GM12878 (cell line): ENCODE measurements at regions not wholly inside any gene's neighbourhood (a gene's known extent, or its start where the extent isn't known, plus 50 kb on each side); places are given as distances from the start of the nearest gene placed in this dataset.

Source experiments
- ATAC-seq: fragments of 200-7000 bp; cut with Tn5 transposase; 3 replicates; pipeline ENCODE4 v1.9.1; 2020; ENCODE audit warnings: mild to moderate bottlenecking, moderate library complexity
- BruUV-seq: library from RNA; stranded (reverse); fragments of 400-500 nt; replicated peaks from 2 replicates; lab custom pipeline; 2021; lab: Mats Ljungman, UMichigan
- CTCF ChIA-PET: fragments of 300-600 bp; sonication (Branson Sonifier 250); formaldehyde crosslinking; extraction: SDS; loops from one replicate; lab custom pipeline; 2021; ENCODE audit warnings: inconsistent platforms; lab: Yijun Ruan, JAX
- POLR2A ChIA-PET: fragments of 350-600 bp; formaldehyde crosslinking; extraction: SDS; loops from one replicate; lab custom pipeline; 2021; ENCODE audit warnings: inconsistent platforms; lab: Charles Lee
- RAD21 ChIA-PET: fragments of 300-600 bp; sonication (Branson Sonifier 250); formaldehyde crosslinking; loops from one replicate; lab custom pipeline; 2023; ENCODE audit warnings: antibody characterized with exemption; ENCODE audit not compliant: unreplicated experiment; lab: Charles Lee
- SMC1A ChIA-PET: fragments of 300-600 bp; sonication (Branson Sonifier 250); formaldehyde crosslinking; loops from one replicate; lab custom pipeline; 2023; ENCODE audit not compliant: unreplicated experiment, uncharacterized antibody; lab: Charles Lee
- DNase-seq: peaks from one replicate; pipeline ENCODE4 v3.0.0-alpha.2; 2011; ENCODE audit warnings: low read depth, low spot score
- FAIRE-seq: peaks from 3 replicates; lab custom pipeline; 2011; peaks lifted over from hg19 to GRCh38; lab: Jason Lieb, UNC
- H2AFZ ChIP-seq: 2 replicates; pipeline ENCODE4 v1.6.0; 2011; ENCODE audit warnings: low read depth, low read length, control low read depth; ENCODE audit not compliant: control insufficient read depth
- H3K27ac ChIP-seq: 2 replicates; pipeline ENCODE4 v1.5.1; 2011; ENCODE audit warnings: control low read depth; ENCODE audit not compliant: control insufficient read depth, insufficient read depth
- H3K27me3 ChIP-seq, 2 experiments: replicated peaks in 1 of 2; 2 replicates each; pipeline versions ENCODE4 v1.6.0 to v1.6.1; 2011; ENCODE audit warnings: low read length in 1 of 2; ENCODE audit not compliant: control insufficient read depth in 2 of 2, insufficient read depth in 2 of 2
- H3K36me3 ChIP-seq, 2 experiments: 2 replicates each; pipeline ENCODE4 v1.5.1; 2011; ENCODE audit warnings: low read length in 1 of 2; ENCODE audit not compliant: control insufficient read depth in 2 of 2, insufficient read depth in 2 of 2
- H3K4me1 ChIP-seq: 2 replicates; pipeline ENCODE4 v1.6.1; 2011; ENCODE audit warnings: mild to moderate bottlenecking, low read length, moderate library complexity, mixed read lengths; ENCODE audit not compliant: control insufficient read depth, insufficient read depth
- H3K4me2 ChIP-seq: 2 replicates; pipeline ENCODE4 v1.6.0; 2011; ENCODE audit warnings: control low read depth; ENCODE audit not compliant: control insufficient read depth, insufficient read depth
- H3K4me3 ChIP-seq: fragments of 200-600 bp; sonication (generic); 2 replicates; pipeline ENCODE4 v1.5.1; 2016
- H3K79me2 ChIP-seq: 2 replicates; pipeline ENCODE4 v1.6.0; 2011; ENCODE audit warnings: low read length; ENCODE audit not compliant: control insufficient read depth, insufficient read depth
- H3K9ac ChIP-seq: 2 replicates; pipeline ENCODE4 v1.8.0; 2011; ENCODE audit warnings: low read length, control low read depth, mixed read lengths; ENCODE audit not compliant: control insufficient read depth, insufficient read depth
- H3K9me3 ChIP-seq: replicated peaks from 3 replicates; pipeline ENCODE4 v1.5.1; 2011; ENCODE audit warnings: mild to moderate bottlenecking, low read length; ENCODE audit not compliant: control insufficient read depth, insufficient read depth
- H4K20me1 ChIP-seq: 2 replicates; pipeline ENCODE4 v1.6.0; 2011; ENCODE audit not compliant: control insufficient read depth, insufficient read depth
- ASH2L ChIP-seq: fragments of 300-600, 200-600 bp; sonication (generic); IDR thresholded peaks from 2 replicates; pipeline ENCODE4 v1.6.1; 2017; ENCODE audit warnings: low read depth, mild to moderate bottlenecking, borderline replicate concordance
- BCL11A ChIP-seq: IDR thresholded peaks from 2 replicates; pipeline ENCODE4 v1.6.1; 2011; ENCODE audit warnings: low read depth, low read length
- BRCA1 ChIP-seq: IDR thresholded peaks from 2 replicates; pipeline ENCODE4 v1.6.1; 2011; ENCODE audit warnings: low read depth, low read length, improper control_type of control experiment
- E2F8 ChIP-seq: fragments of 450-650 bp; IDR thresholded peaks from 2 replicates; pipeline ENCODE4 v1.6.1; 2018; ENCODE audit warnings: mild to moderate bottlenecking, low read depth, moderate library complexity; ENCODE audit not compliant: partially characterized antibody
- GABPA ChIP-seq: IDR thresholded peaks from 2 replicates; pipeline ENCODE4 v1.6.1; 2014; ENCODE audit warnings: antibody characterized with exemption, low read depth, mild to moderate bottlenecking, inconsistent platforms
- GATAD2B ChIP-seq: fragments of 450-650 bp; conservative IDR thresholded peaks from 2 replicates; pipeline ENCODE4 v1.6.1; 2017; ENCODE audit warnings: low read depth, mild to moderate bottlenecking, moderate library complexity
- HDAC2 ChIP-seq: fragments of 200-600 bp; sonication (generic); IDR thresholded peaks from 2 replicates; pipeline ENCODE4 v1.6.1; 2017
- KLF5 ChIP-seq: fragments of 450-650 bp; IDR thresholded peaks from 2 replicates; pipeline ENCODE4 v1.6.1; 2014; ENCODE audit warnings: mild to moderate bottlenecking; ENCODE audit not compliant: partially characterized antibody
- NFYA ChIP-seq: IDR thresholded peaks from 2 replicates; pipeline ENCODE4 v1.6.1; 2011; ENCODE audit warnings: low read depth, mild to moderate bottlenecking, low read length, improper control_type of control experiment, borderline replicate concordance
- POLR2AphosphoS2 ChIP-seq: IDR thresholded peaks from 2 replicates; pipeline ENCODE4 v1.6.1; 2011; ENCODE audit warnings: low read depth, mild to moderate bottlenecking, low read length, improper control_type of control experiment, moderate library complexity
- SPI1 ChIP-seq: IDR thresholded peaks from 2 replicates; pipeline ENCODE4 v1.6.1; 2011; ENCODE audit warnings: low read depth, mild to moderate bottlenecking, low read length, moderate library complexity, borderline replicate concordance; ENCODE audit not compliant: insufficient read depth
- TAF1 ChIP-seq: IDR thresholded peaks from 2 replicates; pipeline ENCODE4 v1.6.1; 2011; ENCODE audit warnings: mild to moderate bottlenecking, low read depth, low read length, borderline replicate concordance
- ZZZ3 ChIP-seq: IDR thresholded peaks from 2 replicates; pipeline ENCODE4 v1.6.1; 2011; ENCODE audit warnings: low read depth; ENCODE audit not compliant: control insufficient read depth, insufficient read length
- WGBS: methylation state at CpG from one replicate; pipeline ENCODE4 v1.1.6; 2016; ENCODE audit warnings: low lambda C conversion rate; ENCODE audit not compliant: insufficient replicate concordance, insufficient coverage; ENCODE audit errors: missing lambda C conversion rate; 5-methylcytosine and 5-hydroxymethylcytosine counted together
- in situ Hi-C: fragments of 300-500 bp; cut with MboI; formaldehyde crosslinking; loops from 9 replicates; pipeline ENCODE4 v1.14.3; 2018; ENCODE audit warnings: mixed read lengths
- intact Hi-C: fragments of 100-400 bp; cut with micrococcal nuclease; formaldehyde crosslinking; loops from one replicate; pipeline ENCODE4 v1.14.2; 2022; ENCODE audit not compliant: unreplicated experiment
- TF ChIP-seq, protein P1 (sequence below): fragments of 450-650 bp; IDR thresholded peaks from 2 replicates; pipeline ENCODE4 v1.6.1; 2017; ENCODE audit warnings: antibody characterized with exemption, mild to moderate bottlenecking, moderate library complexity

DNA sequence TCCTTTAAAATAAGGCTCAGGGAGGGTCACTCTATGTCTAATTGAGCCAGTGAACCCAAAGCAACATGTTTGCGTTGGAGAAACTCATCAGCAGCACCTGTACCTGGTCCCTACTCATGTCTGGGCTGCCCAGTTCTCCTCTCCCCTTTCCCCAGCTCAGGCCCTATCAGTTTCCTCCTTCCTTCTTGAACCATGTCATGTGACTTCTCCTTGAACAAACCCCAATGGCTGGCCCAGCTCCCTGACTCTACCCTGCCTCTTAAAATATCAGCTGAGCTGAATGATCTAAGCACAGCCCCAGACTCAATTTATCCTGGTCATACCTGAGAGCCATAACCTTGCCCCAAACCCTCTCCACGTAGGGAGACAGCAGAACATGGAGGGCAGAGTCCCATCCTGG, 290.9 kb downstream of the LPIN1 start:
- peaks cover 32% of the 10 kb centered on the region for H3K4me1 ChIP-seq
- SMC1A ChIA-PET, result interaction anchor here (1.4 to 5.5 kb wide), 5 partner anchors 7 to 31 kb away, joined by 4 to 92 read pairs (median 5); no protein-coding TSS in a partner anchor
- no peak for FAIRE-seq
- no peak for ATAC-seq
- no peak for DNase-seq
- no peak overlapping the region for H3K9ac ChIP-seq
- POLR2A ChIA-PET, result no interaction called here
- H3K36me3 ChIP-seq, result peaks cover 0 to 2% of the 10 kb centered on the region in 2 experiments; a peak in 1 of 4 replicates
- in situ Hi-C loops, result no loop called here
- no peak overlapping the region for H3K27ac ChIP-seq
- H3K4me3 ChIP-seq, result no peak overlapping the region
- H3K9me3 ChIP-seq, result peaks cover 3% of the 10 kb centered on the region; the same call in 2 of the 3 replicates
- H4K20me1 ChIP-seq, result no peaks in the 10 kb centered on the region
- H3K79me2 ChIP-seq, result no peaks in the 10 kb centered on the region
- RAD21 ChIA-PET, result interaction anchor here (1.1 to 6.6 kb wide), 2 partner anchors 19 to 172 kb away, joined by 3 to 79 read pairs; no protein-coding TSS in a partner anchor
- no peak overlapping the region for H2AFZ ChIP-seq
- TF ChIP-seq BCL11A (no peak), E2F8 (no peak), KLF5 (no peak), ASH2L (no peak), GATAD2B (no peak), HDAC2 (no peak), ZZZ3 (no peak), POLR2AphosphoS2 (no peak), GABPA (no peak), NFYA (no peak), BRCA1 (no peak), TAF1 (no peak), SPI1 (no peak)
- TF ChIP-seq, protein P1, sequence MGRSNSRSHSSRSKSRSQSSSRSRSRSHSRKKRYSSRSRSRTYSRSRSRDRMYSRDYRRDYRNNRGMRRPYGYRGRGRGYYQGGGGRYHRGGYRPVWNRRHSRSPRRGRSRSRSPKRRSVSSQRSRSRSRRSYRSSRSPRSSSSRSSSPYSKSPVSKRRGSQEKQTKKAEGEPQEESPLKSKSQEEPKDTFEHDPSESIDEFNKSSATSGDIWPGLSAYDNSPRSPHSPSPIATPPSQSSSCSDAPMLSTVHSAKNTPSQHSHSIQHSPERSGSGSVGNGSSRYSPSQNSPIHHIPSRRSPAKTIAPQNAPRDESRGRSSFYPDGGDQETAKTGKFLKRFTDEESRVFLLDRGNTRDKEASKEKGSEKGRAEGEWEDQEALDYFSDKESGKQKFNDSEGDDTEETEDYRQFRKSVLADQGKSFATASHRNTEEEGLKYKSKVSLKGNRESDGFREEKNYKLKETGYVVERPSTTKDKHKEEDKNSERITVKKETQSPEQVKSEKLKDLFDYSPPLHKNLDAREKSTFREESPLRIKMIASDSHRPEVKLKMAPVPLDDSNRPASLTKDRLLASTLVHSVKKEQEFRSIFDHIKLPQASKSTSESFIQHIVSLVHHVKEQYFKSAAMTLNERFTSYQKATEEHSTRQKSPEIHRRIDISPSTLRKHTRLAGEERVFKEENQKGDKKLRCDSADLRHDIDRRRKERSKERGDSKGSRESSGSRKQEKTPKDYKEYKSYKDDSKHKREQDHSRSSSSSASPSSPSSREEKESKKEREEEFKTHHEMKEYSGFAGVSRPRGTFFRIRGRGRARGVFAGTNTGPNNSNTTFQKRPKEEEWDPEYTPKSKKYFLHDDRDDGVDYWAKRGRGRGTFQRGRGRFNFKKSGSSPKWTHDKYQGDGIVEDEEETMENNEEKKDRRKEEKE, result no peak
- no peaks in the 10 kb centered on the region for H3K27me3 ChIP-seq
- intact Hi-C loops, result no loop called here
- 95% methylated on average over 2 of the region's 2 CpGs for WGBS
- CTCF ChIA-PET, result interaction anchor here (1.2 to 1.3 kb wide), 2 partner anchors 11 to 176 kb away, joined by 3 read pairs; no protein-coding TSS in a partner anchor
- no peak overlapping the region for H3K4me2 ChIP-seq
- no TSS peak for BruUV-seq
